IPS-11a (cell line): ENCODE measurements at regions not wholly inside any gene's neighbourhood (a gene's known extent, or its start where the extent isn't known, plus 50 kb on each side); places are given as distances from the start of the nearest gene placed in this dataset.

Experiments used
- H3K4me3 ChIP-seq: one replicate; pipeline ENCODE4 v1.5.1; 2013; ENCODE audit warnings: low read depth, low read length, control low read depth

- H3K4me3 ChIP-seq = no peak overlapping the region
Observed at GRCh38 chr3:43865887-43866528, 175.3 kb downstream of the ABHD5 start.

GRCh38 chr3:43866529-43867353 lies 176.0 kb downstream of the ABHD5 start:
- H3K4me3 ChIP-seq = no peak overlapping the region

- no peak overlapping the region for H3K4me3 ChIP-seq
Observed at GRCh38 chr3:43867436-43868072, 176.8 kb downstream of the ABHD5 start.

- no peak overlapping the region for H3K4me3 ChIP-seq
Observed at GRCh38 chr3:43869491-43869890, 178.8 kb downstream of the ABHD5 start.

- H3K4me3 ChIP-seq = no peak overlapping the region
Observed at GRCh38 chr3:43870120-43870519, 179.4 kb downstream of the ABHD5 start.

- no peak overlapping the region for H3K4me3 ChIP-seq
Observed at GRCh38 chr3:43870844-43871626, 180.3 kb downstream of the ABHD5 start.

GRCh38 chr3:43871627-43872245 lies 181.0 kb downstream of the ABHD5 start:
- H3K4me3 ChIP-seq = no peak overlapping the region

- no peak overlapping the region for H3K4me3 ChIP-seq
Observed at GRCh38 chr3:43872301-43872700, 181.6 kb downstream of the ABHD5 start.

- no peak overlapping the region for H3K4me3 ChIP-seq
Observed at GRCh38 chr3:43872901-43873300, 182.2 kb downstream of the ABHD5 start.

GRCh38 chr3:43873723-43874122 lies 183.0 kb downstream of the ABHD5 start:
- H3K4me3 ChIP-seq = no peak overlapping the region

- H3K4me3 ChIP-seq = no peak overlapping the region
Observed at GRCh38 chr3:43874290-43874689, 183.6 kb downstream of the ABHD5 start.

GRCh38 chr3:43874731-43875130 lies 184.0 kb downstream of the ABHD5 start:
- H3K4me3 ChIP-seq = no peak overlapping the region

- no peak overlapping the region for H3K4me3 ChIP-seq
Observed at GRCh38 chr3:43876648-43877047, 185.9 kb downstream of the ABHD5 start.

GRCh38 chr3:43879166-43879565 lies 188.4 kb downstream of the ABHD5 start:
- H3K4me3 ChIP-seq = no peak overlapping the region

GRCh38 chr3:43882976-43883680 lies 192.4 kb downstream of the ABHD5 start:
- no peak overlapping the region for H3K4me3 ChIP-seq

GRCh38 chr3:43883729-43884396 lies 193.1 kb downstream of the ABHD5 start:
- no peak overlapping the region for H3K4me3 ChIP-seq

- H3K4me3 ChIP-seq = no peak overlapping the region
Observed at GRCh38 chr3:43884581-43884980, 193.8 kb downstream of the ABHD5 start.

GRCh38 chr3:43885908-43886618 lies 195.3 kb downstream of the ABHD5 start:
- H3K4me3 ChIP-seq = no peak overlapping the region

- no peak overlapping the region for H3K4me3 ChIP-seq
Observed at GRCh38 chr3:43892061-43892460, 201.3 kb downstream of the ABHD5 start.
